Astrocyte of the spinal cord (primary cell): ENCODE measurements at regions not wholly inside any gene's neighbourhood (a gene's known extent, or its start where the extent isn't known, plus 50 kb on each side); places are given as distances from the start of the nearest gene placed in this dataset.

Experiments
- DNase-seq: peaks from one replicate; pipeline ENCODE4 v3.0.0; 2011; ENCODE audit warnings: low read depth, low spot score
- H3K4me3 ChIP-seq: 2 replicates; pipeline ENCODE4 v1.5.1; 2011; ENCODE audit warnings: low read depth, mild to moderate bottlenecking, low read length, moderate library complexity
- in situ Hi-C: cut with HindIII; loops from 2 replicates; pipeline ENCODE4 v1.10.0; 2017; ENCODE audit warnings: low sequenced_read_pairs
- TF ChIP-seq, protein P1 (sequence below): IDR thresholded peaks from 2 replicates; pipeline ENCODE4 v1.5.1; 2012; ENCODE audit warnings: low read depth, mild to moderate bottlenecking, low read length, inconsistent platforms

DNA sequence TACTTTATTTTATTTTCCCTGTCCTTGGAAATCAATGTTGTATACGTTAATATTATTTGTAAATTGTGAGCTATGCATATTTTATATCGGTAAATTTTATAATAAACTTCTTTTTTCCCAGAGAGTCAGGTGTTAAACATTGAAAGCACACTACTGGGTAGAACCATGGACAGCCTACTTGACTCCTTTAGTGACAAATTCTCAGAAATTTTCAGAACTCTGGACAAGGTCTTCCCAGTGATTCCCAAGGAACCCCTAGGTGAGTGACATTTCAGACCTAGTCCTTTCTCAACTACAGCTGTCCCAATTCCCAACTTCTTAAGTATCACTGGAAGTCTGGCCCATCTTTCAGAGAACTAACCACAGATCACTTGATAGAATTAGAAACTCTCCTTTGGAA lies 107.2 kb downstream of the RCN1 start:
- TF ChIP-seq, protein P1, sequence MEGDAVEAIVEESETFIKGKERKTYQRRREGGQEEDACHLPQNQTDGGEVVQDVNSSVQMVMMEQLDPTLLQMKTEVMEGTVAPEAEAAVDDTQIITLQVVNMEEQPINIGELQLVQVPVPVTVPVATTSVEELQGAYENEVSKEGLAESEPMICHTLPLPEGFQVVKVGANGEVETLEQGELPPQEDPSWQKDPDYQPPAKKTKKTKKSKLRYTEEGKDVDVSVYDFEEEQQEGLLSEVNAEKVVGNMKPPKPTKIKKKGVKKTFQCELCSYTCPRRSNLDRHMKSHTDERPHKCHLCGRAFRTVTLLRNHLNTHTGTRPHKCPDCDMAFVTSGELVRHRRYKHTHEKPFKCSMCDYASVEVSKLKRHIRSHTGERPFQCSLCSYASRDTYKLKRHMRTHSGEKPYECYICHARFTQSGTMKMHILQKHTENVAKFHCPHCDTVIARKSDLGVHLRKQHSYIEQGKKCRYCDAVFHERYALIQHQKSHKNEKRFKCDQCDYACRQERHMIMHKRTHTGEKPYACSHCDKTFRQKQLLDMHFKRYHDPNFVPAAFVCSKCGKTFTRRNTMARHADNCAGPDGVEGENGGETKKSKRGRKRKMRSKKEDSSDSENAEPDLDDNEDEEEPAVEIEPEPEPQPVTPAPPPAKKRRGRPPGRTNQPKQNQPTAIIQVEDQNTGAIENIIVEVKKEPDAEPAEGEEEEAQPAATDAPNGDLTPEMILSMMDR = no peak
- DNase-seq = no peak
- in situ Hi-C loops = no loop called here
- no peak overlapping the region for H3K4me3 ChIP-seq

DNA sequence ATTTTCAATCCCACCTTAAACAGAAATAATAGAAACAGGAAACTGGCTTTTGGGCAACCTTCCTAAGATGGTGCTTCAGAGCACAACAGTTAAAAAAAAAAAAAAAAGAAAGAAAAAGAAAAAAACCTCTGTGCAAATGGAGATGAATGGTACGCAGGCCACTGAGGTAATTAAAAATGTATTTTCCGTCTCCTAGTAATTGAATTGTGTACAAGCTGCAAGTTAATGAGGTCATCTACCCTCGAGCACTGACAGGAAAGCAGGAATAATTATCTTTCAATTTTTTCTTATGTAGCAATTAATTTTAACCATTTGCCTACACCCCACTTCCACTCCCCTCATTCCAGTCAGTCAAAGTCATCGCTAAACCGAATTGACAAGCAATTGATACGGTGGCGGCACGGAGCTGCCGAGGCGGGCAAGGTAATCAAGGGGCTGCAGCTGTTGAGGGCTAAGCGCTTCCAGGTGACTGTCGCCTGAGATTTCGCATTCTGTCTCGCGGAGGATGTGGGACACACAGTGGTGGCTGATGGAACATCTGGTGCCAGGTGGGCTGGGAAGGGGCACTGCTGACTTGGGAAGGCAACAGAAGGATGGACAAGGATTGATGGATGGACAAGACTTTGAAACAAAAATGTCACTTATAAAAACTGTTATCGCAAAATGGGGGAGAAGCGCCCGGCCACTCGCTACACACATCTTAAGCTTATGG lies 109.4 kb downstream of the RCN1 start:
- no peak overlapping the region for H3K4me3 ChIP-seq
- DNase-seq = no peak
- in situ Hi-C loops = no loop called here
- TF ChIP-seq, protein P1 = no peak

DNA sequence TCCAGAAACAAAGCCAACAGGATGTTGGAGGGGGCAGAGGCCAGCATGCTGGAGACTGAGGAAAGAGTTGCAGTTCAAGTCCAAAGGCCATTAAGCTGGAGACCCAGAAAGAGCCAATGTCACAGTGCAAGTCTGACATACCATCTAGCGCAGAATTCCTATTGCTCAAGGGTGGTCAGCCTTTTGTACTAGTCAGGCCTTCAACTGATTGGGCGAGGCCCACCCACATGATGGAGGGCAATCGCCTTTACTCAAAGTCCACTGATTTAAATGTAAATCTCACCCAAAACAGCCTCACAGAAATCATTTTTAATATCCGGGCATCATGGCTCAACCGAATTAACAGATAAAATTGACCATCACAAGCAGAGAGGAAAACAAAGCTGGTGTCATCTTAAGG lies 113.9 kb downstream of the RCN1 start:
- in situ Hi-C loops = no loop called here
- no peak overlapping the region for H3K4me3 ChIP-seq
- DNase-seq = no peak
- TF ChIP-seq, protein P1 = no peak

DNA sequence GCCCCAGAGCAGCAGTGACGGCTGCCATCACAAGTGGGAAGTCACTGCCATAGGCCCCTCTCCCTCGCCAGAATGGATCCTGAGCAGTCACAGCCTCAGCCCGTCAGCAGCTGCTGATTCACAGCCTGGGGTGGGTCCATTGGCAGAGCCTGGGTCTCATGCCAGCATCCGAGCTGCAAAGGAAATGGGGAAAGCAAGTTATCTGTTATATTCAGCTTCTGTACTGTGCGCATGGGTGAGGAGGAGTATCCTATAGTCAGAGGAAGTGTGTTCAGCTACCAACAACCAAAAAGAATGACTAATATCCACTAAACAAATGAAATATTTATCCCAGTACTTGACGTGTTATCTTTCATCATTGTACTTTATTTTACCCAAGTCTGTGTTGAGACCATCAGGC lies 119.7 kb downstream of the RCN1 start:
- in situ Hi-C loops = no loop called here
- DNase-seq = peak; percentile 13
- H3K4me3 ChIP-seq = no peak overlapping the region
- TF ChIP-seq, protein P1 = no peak

DNA sequence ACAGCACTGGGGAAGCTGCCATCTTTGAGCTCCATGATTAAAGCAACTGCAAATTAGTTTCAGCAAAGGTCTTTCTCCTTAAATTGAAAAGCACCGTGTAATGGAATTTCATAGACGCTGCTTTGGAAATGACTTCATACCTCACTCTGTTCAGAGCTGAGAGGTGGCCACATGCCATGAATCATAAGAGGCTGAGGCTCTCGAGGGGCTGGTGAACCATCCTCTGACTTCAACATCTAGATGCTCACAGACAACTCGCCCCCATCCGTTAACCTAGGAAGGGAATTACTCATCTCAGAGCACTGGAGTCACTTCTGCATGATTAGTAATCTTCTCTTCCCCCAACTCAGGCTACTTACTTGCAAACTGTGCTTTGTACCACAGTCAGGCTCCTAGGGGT lies 122.3 kb downstream of the RCN1 start:
- peak; percentile 53 for DNase-seq
- in situ Hi-C loops = no loop called here
- TF ChIP-seq, protein P1 = no peak
- no peak overlapping the region for H3K4me3 ChIP-seq

DNA sequence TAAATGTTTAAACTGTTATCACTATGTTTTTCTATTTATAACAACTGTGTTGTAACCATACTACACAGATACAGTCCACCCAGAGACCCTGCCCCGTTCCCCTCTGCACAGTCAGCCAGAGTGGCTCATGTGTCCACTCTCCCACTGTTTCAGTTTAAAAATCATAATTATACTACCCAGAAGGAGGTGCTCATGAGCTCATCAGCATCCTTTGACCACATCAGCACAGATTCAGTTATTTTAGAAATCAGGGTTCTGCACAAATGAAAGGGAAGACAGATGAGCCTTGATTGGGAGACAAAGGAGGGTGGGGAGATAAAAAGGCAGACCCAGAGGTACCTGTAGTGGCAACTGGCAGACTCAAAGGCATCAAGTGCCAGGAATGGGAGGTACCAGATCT lies 124.3 kb downstream of the RCN1 start:
- TF ChIP-seq, protein P1 = no peak
- H3K4me3 ChIP-seq = no peak overlapping the region
- no peak for DNase-seq
- in situ Hi-C loops = no loop called here

DNA sequence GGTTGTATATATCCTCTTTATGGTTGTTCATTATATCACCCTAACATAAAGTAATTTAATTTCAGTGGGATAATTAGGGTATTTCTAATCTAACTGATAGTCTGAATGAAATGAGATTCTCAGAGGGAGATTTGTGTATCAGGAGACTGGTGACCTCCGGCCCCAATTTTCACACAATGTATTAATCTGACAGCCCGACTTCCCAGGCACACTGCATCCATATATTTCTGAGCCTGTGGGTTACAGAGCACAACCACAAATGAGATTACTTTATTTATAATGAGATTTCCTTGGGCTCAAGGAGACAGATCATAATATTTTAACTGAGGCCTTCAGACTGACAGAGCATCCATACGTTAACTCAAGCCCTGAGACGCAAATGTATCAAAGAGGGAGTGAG lies 125.9 kb downstream of the RCN1 start:
- TF ChIP-seq, protein P1 = no peak
- in situ Hi-C loops = no loop called here
- no peak for DNase-seq
- H3K4me3 ChIP-seq = no peak overlapping the region
